Activated gamma-delta T cell treated with Interleukin-2 at 50 U/mL for 16 hours (primary cell): ENCODE measurements at regions not wholly inside any gene's neighbourhood (a gene's known extent, or its start where the extent isn't known, plus 50 kb on each side); places are given as distances from the start of the nearest gene placed in this dataset.

Source experiments
- DNase-seq: peaks from one replicate; pipeline ENCODE4 v3.0.0-alpha.2; 2020

GRCh38 chr22:19663821-19664355 is 50.4 kb upstream of the SEPTIN5 start:
- DNase-seq, result no peak

- no peak for DNase-seq
Measured at GRCh38 chr22:19664406-19664805, 49.9 kb upstream of the SEPTIN5 start.
